ENCODE measurements at regions not wholly inside any gene's neighbourhood (a gene's known extent, or its start where the extent isn't known, plus 50 kb on each side); places are given as distances from the start of the nearest gene placed in this dataset.

DNA sequence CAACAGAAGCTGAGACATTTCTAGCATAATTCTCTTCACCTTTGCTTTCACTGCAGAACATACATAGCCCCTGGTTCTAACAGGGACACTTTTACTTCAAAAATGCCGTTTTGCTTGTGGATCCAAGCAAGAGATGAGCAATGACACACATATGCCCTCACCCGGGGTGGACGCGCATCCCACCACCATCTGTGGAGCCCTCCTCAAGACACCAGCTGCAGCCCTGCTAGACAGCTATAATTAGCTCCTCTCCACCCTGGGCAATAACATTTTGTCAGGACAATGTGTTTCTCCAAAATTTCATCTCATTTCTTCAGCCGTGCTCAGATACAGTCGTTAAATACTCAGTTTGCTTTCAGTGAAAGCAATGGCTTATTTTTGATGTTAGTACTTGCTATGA is 368.7 kb upstream of the RAB6C start:
- Histone ChIP-seq H3K27me3 (ENCODE audit: insufficient read depth, low read length) (peaks cover 7% of the 10 kb centered on the region; the same call in 1 of the 2 replicates), H3K9ac (ENCODE audit: low read depth, low read length) (no peak overlapping the region), H3K4me3 (ENCODE audit: low read length) (no peak overlapping the region)

DNA sequence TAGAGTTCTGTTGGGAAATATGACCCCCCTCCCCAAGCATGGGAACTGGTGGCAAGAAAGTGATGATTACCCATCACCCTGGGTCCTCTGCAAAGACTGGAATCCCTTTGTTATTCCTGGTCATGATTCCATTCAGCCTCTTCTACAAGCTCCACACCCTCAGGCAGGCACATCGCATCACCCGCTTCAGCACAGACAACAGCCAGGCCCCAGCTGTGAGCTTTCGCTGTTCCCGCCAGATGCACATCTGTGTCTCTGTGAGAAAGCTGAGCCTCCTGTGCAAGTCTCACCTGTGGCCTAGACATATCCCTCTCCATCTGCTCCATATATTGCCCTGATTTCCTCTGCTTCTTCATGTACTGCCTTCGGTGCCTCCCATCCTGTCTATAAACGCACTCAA is 368.0 kb upstream of the RAB6C start:
- Histone ChIP-seq H3K27ac (ENCODE audit: low read length) (no peak overlapping the region), H3K9me3 (ENCODE audit: insufficient read depth, low read depth, low read length) (no peaks in the 10 kb centered on the region)

More for the DNA sequence above, 368.7 kb upstream of the RAB6C start:
- Histone ChIP-seq H3K27ac (ENCODE audit: low read length) (no peak overlapping the region), H3K36me3 (ENCODE audit: insufficient read depth, low read depth, low read length) (no peaks in the 10 kb centered on the region), H3K9me3 (ENCODE audit: insufficient read depth, low read depth, low read length) (no peaks in the 10 kb centered on the region), H3K4me1 (ENCODE audit: insufficient read depth, low read length) (peaks cover 11% of the 10 kb centered on the region; the same call in 1 of the 2 replicates)

DNA sequence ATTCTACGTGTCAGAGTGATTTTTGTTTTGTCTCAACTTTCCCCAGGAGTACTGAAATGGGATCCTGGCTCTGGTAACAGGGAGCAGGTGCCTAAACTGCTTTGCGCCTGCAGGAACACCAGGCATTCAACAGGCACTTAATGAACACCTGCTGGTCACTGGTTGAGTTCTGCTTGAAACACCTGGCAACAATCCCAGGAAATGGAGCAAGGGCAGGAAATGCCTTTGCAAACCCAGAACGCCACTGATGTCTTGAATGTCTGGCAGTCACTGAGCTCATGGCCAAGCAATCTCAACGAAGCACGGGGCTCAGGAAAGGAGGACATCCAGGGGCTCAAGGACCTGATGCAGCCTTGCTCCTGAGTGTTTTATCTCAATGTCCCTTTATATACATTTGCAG is 360.0 kb upstream of the RAB6C start:
- H3K27me3 ChIP-seq (ENCODE audit: insufficient read depth, low read length) = peaks cover 6% of the 10 kb centered on the region; the same call in 1 of the 2 replicates
- no peaks in the 10 kb centered on the region for H3K9me3 ChIP-seq (ENCODE audit: insufficient read depth, low read depth, low read length)
- H3K4me3 ChIP-seq (ENCODE audit: low read length) = no peak overlapping the region
- H3K9ac ChIP-seq (ENCODE audit: low read depth, low read length) = no peak overlapping the region
- H3K4me1 ChIP-seq (ENCODE audit: insufficient read depth, low read length) = peaks cover 20% of the 10 kb centered on the region
- no peaks in the 10 kb centered on the region for H3K36me3 ChIP-seq (ENCODE audit: insufficient read depth, low read depth, low read length)
- no peak overlapping the region for H3K27ac ChIP-seq (ENCODE audit: low read length)

More for the DNA sequence above, 368.0 kb upstream of the RAB6C start:
- Histone ChIP-seq H3K27me3 (ENCODE audit: insufficient read depth, low read length) (peaks cover under 1% of the 10 kb centered on the region; the same call in 1 of the 2 replicates), H3K4me1 (ENCODE audit: insufficient read depth, low read length) (peaks cover 11% of the 10 kb centered on the region; the same call in 1 of the 2 replicates), H3K36me3 (ENCODE audit: insufficient read depth, low read depth, low read length) (no peaks in the 10 kb centered on the region), H3K9ac (ENCODE audit: low read depth, low read length) (no peak overlapping the region), H3K4me3 (ENCODE audit: low read length) (no peak overlapping the region)

DNA sequence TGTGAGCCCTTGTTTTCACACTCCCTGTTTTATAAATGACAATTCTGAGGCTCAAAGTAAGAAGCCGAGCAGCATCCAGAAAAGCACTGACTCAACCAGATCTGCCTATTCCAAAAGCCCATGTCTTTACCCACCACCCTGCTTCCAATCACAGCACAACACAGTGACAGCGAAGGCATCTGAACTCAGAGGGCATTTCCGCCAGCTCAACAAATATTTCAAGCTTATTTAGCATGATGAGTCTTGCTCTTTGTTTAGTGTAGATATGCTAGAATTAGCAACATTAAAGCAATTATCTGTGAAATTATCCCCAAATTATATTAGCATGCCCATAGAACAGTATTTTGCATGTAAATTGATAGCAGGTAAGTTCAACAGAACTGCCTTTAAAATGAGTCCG is 359.1 kb upstream of the RAB6C start:
- no peak overlapping the region for H3K27ac ChIP-seq (ENCODE audit: low read length)
- H3K9ac ChIP-seq (ENCODE audit: low read depth, low read length) = no peak overlapping the region
- H3K4me3 ChIP-seq (ENCODE audit: low read length) = no peak overlapping the region
- H3K9me3 ChIP-seq (ENCODE audit: insufficient read depth, low read depth, low read length) = no peaks in the 10 kb centered on the region
- H3K27me3 ChIP-seq (ENCODE audit: insufficient read depth, low read length) = peaks cover 6% of the 10 kb centered on the region; the same call in 1 of the 2 replicates
- peaks cover 13% of the 10 kb centered on the region for H3K4me1 ChIP-seq (ENCODE audit: insufficient read depth, low read length)
- no peaks in the 10 kb centered on the region for H3K36me3 ChIP-seq (ENCODE audit: insufficient read depth, low read depth, low read length)

DNA sequence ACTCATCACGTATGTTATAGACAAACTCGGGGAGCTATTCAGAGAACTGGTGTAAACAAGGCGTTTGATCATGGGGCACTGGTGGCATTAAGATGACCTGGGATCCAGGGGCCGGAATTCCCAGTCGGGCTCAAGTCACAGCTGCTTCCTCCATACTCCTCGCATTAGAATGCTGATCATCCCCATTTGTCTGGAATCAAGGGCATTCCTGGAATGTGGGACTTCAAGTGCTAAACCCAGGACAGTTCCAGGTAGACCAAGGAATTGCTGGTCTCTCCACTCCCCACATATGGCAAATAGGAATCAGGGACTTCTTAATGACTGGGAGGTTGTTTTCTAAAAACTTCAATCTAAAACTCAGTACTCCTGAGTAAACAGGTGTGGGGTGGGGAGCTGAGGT is 355.7 kb upstream of the RAB6C start:
- no peak overlapping the region for H3K9ac ChIP-seq (ENCODE audit: low read depth, low read length)
- H3K27me3 ChIP-seq (ENCODE audit: insufficient read depth, low read length) = no peaks in the 10 kb centered on the region
- no peak overlapping the region for H3K4me3 ChIP-seq (ENCODE audit: low read length)
- H3K36me3 ChIP-seq (ENCODE audit: insufficient read depth, low read depth, low read length) = no peaks in the 10 kb centered on the region
- H3K27ac ChIP-seq (ENCODE audit: low read length) = no peak overlapping the region
- peaks cover 13% of the 10 kb centered on the region for H3K4me1 ChIP-seq (ENCODE audit: insufficient read depth, low read length)
- H3K9me3 ChIP-seq (ENCODE audit: insufficient read depth, low read depth, low read length) = no peaks in the 10 kb centered on the region

DNA sequence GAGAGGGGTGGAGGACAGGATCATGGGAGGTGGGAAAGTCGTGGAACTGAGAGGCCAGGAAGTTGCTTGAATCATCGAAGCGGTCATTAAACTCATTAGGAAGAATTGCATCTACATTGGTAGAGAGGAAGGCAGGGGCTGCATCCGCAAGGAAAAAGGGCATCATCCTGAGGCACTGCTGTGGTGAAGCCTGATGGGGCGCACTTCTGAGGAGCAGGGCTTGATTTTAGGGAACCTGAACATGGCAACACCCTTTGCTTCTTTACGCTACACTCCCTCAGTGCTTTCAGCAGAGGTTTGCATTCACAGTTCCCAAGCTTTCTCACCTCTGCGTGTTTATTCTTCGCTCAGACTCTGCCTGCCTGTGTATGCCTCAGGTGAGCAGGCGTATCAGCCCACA is 352.0 kb upstream of the RAB6C start:
- no peaks in the 10 kb centered on the region; the same call in 1 of the 2 replicates for H3K9me3 ChIP-seq (ENCODE audit: insufficient read depth, low read depth, low read length)
- no peak overlapping the region for H3K9ac ChIP-seq (ENCODE audit: low read depth, low read length)
- no peaks in the 10 kb centered on the region for H3K4me1 ChIP-seq (ENCODE audit: insufficient read depth, low read length)
- H3K36me3 ChIP-seq (ENCODE audit: insufficient read depth, low read depth, low read length) = no peaks in the 10 kb centered on the region
- H3K4me3 ChIP-seq (ENCODE audit: low read length) = no peak overlapping the region
- no peak overlapping the region for H3K27ac ChIP-seq (ENCODE audit: low read length)
- H3K27me3 ChIP-seq (ENCODE audit: insufficient read depth, low read length) = no peaks in the 10 kb centered on the region

DNA sequence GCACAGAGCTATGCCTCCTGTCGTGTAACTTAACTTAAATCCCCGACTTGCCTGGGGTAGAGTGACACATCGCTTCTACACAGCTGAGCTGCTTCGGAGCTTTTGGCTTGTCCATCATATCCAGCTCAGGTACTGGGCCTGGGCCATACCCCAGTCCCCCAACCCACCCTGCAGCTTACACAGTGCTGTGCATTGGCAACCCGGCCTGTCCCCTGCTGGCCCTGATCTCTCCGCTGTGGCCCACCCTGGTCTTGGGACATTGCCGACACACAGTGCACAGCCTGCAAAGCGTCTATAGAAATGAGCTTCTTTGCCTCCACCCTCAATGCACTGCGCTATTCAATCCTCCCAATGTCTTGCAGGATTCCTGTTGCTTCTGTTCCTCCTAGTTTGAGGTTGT is 342.8 kb upstream of the RAB6C start:
- no peaks in the 10 kb centered on the region for H3K36me3 ChIP-seq (ENCODE audit: insufficient read depth, low read depth, low read length)
- no peaks in the 10 kb centered on the region for H3K27me3 ChIP-seq (ENCODE audit: insufficient read depth, low read length)
- H3K4me1 ChIP-seq (ENCODE audit: insufficient read depth, low read length) = no peaks in the 10 kb centered on the region; the same call in 1 of the 2 replicates
- H3K27ac ChIP-seq (ENCODE audit: low read length) = no peak overlapping the region
- no peaks in the 10 kb centered on the region for H3K9me3 ChIP-seq (ENCODE audit: insufficient read depth, low read depth, low read length)
- H3K9ac ChIP-seq (ENCODE audit: low read depth, low read length) = no peak overlapping the region
- no peak overlapping the region for H3K4me3 ChIP-seq (ENCODE audit: low read length)

DNA sequence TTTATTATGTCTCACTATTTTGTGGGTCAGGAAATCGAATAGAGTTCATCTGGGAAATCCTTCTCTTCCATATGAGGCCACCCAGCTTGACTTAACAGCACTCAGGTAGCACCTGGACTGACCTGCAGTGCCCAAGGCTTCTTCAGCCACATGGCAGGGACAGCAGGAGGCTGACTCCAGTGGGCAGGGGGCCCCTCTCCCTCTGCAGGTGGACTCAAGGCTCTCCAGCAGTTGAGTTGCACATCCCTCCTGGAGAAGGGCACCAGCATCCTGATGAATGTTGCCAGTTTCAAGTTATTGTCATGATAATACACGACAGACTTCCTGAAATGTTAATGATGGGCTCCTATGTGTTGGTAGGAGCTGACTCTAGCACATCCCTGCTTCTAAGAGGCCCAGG is 338.1 kb upstream of the RAB6C start:
- Histone ChIP-seq H3K27ac (ENCODE audit: low read length) (no peak overlapping the region), H3K4me3 (ENCODE audit: low read length) (no peak overlapping the region), H3K9ac (ENCODE audit: low read depth, low read length) (no peak overlapping the region), H3K9me3 (ENCODE audit: insufficient read depth, low read depth, low read length) (no peaks in the 10 kb centered on the region), H3K27me3 (ENCODE audit: insufficient read depth, low read length) (no peaks in the 10 kb centered on the region), H3K36me3 (ENCODE audit: insufficient read depth, low read depth, low read length) (no peaks in the 10 kb centered on the region), H3K4me1 (ENCODE audit: insufficient read depth, low read length) (no peaks in the 10 kb centered on the region; the same call in 1 of the 2 replicates)

DNA sequence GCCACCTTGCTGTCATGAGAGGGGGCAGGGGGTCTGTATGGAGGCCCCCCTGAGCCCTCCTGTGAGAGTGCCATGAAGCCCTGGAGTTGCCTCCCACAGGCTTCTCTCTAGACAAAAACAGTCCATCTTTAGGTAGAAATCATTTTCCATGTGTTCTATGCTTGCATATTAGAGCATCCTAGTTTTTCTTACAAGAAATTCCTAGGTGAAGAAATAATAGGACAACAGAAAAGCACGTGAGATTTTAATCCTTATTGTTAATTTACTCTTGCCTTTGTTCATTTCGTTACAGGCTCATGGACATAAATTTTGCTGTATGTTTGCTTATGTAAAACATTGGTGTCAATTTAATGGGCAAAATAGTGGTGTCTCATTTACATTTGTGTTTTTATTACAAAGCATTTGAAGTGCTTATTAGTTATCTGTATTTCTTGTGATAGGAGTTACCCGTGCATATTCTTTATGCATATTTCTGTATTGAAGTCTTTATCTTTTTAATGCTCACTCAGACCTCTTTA is 336.9 kb upstream of the RAB6C start:
- Histone ChIP-seq H3K36me3 (ENCODE audit: insufficient read depth, low read depth, low read length) (no peaks in the 10 kb centered on the region), H3K4me1 (ENCODE audit: insufficient read depth, low read length) (no peaks in the 10 kb centered on the region; the same call in 1 of the 2 replicates), H3K27ac (ENCODE audit: low read length) (no peak overlapping the region), H3K4me3 (ENCODE audit: low read length) (no peak overlapping the region), H3K9me3 (ENCODE audit: insufficient read depth, low read depth, low read length) (no peaks in the 10 kb centered on the region), H3K27me3 (ENCODE audit: insufficient read depth, low read length) (no peaks in the 10 kb centered on the region), H3K9ac (ENCODE audit: low read depth, low read length) (no peak overlapping the region)

DNA sequence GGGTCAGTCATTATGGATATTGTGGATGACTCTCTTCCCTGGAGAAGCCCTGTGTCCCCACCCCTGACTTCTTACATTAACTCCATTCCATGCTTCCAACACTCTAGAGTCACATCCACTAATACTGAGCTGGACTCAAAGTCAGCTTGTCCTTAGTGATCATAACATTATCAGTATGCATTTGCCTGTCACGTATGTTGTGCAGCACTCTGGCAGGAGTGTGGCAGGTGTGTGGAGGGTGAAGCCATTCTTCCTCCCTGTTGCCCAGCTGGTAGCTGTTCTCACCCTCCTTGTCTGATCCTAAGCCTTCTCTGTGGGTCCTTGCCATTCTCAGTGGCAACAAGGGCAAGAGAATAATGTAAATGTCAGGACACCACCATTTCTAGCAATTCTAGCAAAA is 334.1 kb upstream of the RAB6C start:
- Histone ChIP-seq H3K9me3 (ENCODE audit: insufficient read depth, low read depth, low read length) (no peaks in the 10 kb centered on the region), H3K27ac (ENCODE audit: low read length) (no peak overlapping the region), H3K4me3 (ENCODE audit: low read length) (no peak overlapping the region), H3K4me1 (ENCODE audit: insufficient read depth, low read length) (no peaks in the 10 kb centered on the region; the same call in 1 of the 2 replicates), H3K9ac (ENCODE audit: low read depth, low read length) (no peak overlapping the region), H3K36me3 (ENCODE audit: insufficient read depth, low read depth, low read length) (no peaks in the 10 kb centered on the region), H3K27me3 (ENCODE audit: insufficient read depth, low read length) (no peaks in the 10 kb centered on the region)

DNA sequence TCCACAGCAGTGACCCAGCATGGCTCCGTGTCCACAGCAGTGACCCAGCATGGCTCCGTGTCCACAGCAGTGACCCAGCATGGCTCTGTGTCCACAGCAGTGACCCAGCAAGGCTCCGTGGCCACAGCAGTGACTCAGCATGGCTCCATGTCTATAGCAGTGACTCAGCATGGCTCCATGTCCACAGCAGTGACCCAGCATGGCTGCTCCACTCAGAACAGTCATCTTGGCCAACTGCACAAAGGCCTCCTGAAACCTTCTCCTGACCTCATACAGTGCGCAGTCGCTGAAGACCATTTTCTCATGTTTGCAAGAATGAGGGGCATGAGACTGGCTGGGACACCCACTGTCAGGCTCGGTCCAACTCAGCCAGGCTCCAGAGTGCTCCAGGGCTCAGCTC is 333.4 kb upstream of the RAB6C start:
- no peaks in the 10 kb centered on the region for H3K36me3 ChIP-seq (ENCODE audit: insufficient read depth, low read depth, low read length)
- H3K27me3 ChIP-seq (ENCODE audit: insufficient read depth, low read length) = no peaks in the 10 kb centered on the region
- H3K4me1 ChIP-seq (ENCODE audit: insufficient read depth, low read length) = no peaks in the 10 kb centered on the region; the same call in 1 of the 2 replicates
- H3K4me3 ChIP-seq (ENCODE audit: low read length) = no peak overlapping the region
- H3K9me3 ChIP-seq (ENCODE audit: insufficient read depth, low read depth, low read length) = no peaks in the 10 kb centered on the region
- H3K9ac ChIP-seq (ENCODE audit: low read depth, low read length) = no peak overlapping the region
- H3K27ac ChIP-seq (ENCODE audit: low read length) = no peak overlapping the region

DNA sequence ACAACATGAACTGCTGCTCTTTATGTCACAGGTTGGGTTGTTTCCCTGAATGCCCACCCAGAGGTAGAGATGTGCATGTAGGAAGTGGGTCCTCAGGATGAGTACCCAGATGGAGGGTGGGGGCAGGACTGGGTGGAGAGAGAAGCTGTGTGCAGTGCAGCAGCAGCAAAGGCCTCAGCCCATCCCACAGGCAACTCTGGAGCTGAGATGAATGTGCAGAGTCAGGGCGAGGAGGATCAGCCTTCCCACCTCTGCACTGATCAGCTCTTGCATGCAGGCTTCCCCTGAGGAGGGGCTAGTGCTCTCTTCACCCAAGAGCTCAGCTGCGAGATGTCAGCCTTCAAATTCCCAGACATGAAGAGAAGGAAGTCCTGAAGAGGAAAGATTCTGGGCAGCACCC is 326.2 kb upstream of the RAB6C start:
- H3K36me3 ChIP-seq (ENCODE audit: insufficient read depth, low read depth, low read length) = no peaks in the 10 kb centered on the region
- H3K4me3 ChIP-seq (ENCODE audit: low read length) = no peak overlapping the region
- H3K9ac ChIP-seq (ENCODE audit: low read depth, low read length) = no peak overlapping the region

More for the DNA sequence above, 326.2 kb upstream of the RAB6C start:
- H3K27ac ChIP-seq (ENCODE audit: low read length) = no peak overlapping the region
- H3K4me1 ChIP-seq (ENCODE audit: insufficient read depth, low read length) = peaks cover 3% of the 10 kb centered on the region; the same call in 1 of the 2 replicates
- H3K9me3 ChIP-seq (ENCODE audit: insufficient read depth, low read depth, low read length) = no peaks in the 10 kb centered on the region
- H3K27me3 ChIP-seq (ENCODE audit: insufficient read depth, low read length) = no peaks in the 10 kb centered on the region
